NCI-H2107 (cell line): ENCODE measurements at regions not wholly inside any gene's neighbourhood (a gene's known extent, or its start where the extent isn't known, plus 50 kb on each side); places are given as distances from the start of the nearest gene placed in this dataset.
"Not testable (repeated sequence)": the region's sequence is repeated elsewhere in the genome, so short reads cannot be mapped to it uniquely, and the experiment has no call there.

Experiments used
- DNase-seq: peaks from one replicate; lab custom pipeline; 2025; lab: John Stamatoyannopoulos, UW

DNA sequence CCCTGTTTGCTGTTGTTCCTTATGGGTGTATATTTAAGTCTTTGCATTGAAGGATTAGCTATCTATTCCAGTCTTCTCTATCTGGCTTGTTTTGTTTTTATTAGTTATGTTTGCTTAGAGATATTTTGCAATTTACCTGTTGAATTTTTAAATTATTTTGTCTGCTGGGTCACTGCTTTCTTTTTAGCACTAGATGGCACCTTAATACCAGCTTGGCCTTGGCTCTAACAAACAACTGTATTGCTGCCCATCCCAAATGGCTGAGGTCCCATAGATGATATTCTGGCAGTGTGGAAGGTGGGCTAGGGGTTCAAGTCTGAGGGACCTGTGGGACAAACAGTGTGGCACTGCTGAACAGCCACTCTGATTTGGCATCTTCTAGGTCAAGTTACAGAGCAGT, 144.0 kb upstream of the FBXO33 start:
- DNase-seq = no peak

DNA sequence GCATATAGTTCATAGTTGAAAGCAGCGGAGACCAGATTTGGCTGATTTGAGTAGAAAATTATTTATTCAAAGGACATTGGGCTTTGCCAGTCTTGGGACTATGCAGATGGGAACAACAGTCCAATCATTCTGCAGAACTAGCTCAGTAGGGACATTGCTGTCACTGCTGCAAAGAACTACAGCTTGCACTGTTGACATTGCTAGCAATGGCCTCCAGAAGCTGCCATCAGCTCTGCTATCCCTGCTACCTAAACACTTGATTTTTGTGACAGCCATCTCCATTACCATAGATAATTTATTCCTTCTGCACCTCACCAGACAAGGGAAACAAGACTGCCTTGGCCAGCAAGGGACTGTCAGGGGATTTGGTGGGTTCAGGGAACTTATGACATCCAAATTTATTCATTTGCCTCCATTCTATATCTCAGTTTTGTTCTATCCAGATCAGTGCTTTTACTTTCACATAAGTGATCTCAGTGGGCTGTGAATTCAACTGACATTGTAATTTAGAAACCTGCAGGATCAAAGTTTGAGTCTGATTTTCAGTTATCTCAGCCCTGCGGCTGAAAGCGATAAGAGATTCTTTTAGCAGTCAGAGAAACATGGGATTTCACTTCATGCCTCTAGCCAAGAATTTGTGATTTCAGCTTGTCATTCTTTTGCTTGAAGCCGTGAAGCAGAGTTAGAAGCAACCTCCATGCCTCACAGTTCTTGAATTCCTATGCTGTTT, 136.7 kb upstream of the FBXO33 start:
- DNase-seq = no peak

DNA sequence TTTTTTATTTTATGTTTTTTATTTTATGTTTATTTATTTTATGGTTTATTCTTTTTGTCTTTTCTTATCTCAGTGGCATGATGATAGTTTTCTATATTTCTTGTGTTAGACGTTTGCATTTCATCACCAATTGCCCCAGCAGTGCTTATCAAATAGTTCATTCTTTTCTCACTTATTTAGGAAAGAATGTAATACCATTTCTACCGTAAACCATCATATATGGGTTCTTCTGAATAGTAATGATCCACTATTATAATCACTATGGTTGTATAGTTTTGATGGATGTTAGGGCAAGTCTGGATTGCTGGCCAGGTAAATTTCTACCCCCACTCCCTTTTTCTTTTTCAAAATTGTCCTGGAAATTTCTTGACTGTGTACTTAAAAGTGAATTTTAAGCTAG, 134.6 kb upstream of the FBXO33 start:
- no peak for DNase-seq

DNA sequence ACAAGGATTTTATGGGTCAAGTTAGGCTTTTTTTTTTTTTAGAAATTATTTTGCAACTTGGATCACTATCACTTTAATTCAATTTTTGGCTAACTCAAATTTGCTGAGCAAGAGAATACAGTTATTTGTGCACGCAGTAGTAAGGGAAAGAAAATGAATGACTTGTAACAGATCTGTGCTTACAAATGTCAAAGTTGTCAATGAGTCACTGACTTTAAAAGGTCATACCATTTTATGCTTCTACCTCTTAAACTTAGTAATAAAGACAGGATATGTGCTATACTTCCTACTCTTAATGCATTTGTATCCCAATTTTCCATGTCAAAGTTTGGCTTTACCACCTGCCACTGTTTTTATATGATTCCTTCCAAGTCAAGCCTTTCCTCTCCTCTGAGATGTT, 131.1 kb upstream of the FBXO33 start:
- no peak for DNase-seq

DNA sequence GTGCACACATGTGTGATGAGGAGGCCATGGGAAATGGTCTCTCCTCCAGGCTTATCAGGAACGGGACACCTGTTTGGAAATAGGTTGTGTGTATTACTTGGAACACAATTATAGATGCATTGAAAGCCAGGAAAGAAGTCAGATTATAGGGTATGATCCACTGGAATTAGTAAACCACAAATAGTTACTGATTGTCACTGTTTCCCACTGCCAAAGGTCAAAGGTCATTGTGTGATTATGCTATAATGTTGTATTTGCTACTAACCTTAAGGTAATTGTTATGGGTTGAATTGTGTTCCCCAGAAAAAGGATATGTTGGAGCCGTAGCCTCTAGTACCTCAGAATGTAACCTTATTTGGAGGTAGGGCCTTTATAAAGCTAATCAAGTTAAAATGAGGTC, 129.9 kb upstream of the FBXO33 start:
- DNase-seq = no peak

GRCh38 chr14:39558525-39558924, 126.3 kb upstream of the FBXO33 start:
- DNase-seq = no peak

GRCh38 chr14:39555749-39556148, 123.5 kb upstream of the FBXO33 start:
- no peak for DNase-seq

DNA sequence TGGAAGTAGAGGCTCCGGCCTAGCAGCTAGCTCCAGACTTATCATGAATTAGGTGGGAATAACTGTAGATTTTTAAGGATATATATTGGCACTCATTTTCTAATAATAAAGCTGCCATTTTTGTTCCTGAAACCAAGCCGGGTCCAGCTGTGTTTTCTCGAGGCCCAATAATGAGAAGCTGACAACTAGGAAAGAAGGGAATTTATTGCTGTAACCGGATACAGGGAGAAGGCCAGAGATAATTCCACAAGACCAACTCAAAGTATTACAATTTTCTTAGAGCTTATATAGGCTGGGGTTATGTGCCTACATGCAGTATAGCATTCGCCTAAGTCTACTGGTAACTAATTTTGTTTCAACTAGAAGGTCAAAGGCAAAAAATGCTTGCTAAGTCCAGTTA, 122.3 kb upstream of the FBXO33 start:
- no peak for DNase-seq

GRCh38 chr14:39548358-39548757, 116.1 kb upstream of the FBXO33 start:
- no peak for DNase-seq

DNA sequence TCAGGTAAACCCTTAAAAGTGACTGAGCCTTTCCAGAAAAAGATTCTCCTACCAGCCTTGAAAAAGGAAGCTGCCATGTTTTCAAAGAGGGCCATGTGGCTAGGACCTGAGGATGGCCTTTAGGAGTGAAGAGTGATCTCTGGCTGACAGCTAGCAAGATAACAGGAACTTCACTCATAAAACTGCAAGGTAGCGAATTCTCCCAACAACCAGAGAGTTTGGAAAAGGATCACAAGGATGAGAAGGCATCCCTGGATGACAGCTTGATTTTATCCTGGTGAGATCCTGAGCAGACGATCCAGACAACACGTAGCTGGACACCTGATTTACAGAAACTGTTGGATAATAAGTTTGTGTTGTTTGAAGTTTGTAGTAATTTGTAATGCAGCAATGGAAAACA, 115.6 kb upstream of the FBXO33 start:
- DNase-seq = no peak

- DNase-seq = no peak
Measured at GRCh38 chr14:39505812-39506211, 73.6 kb upstream of the FBXO33 start.

DNA sequence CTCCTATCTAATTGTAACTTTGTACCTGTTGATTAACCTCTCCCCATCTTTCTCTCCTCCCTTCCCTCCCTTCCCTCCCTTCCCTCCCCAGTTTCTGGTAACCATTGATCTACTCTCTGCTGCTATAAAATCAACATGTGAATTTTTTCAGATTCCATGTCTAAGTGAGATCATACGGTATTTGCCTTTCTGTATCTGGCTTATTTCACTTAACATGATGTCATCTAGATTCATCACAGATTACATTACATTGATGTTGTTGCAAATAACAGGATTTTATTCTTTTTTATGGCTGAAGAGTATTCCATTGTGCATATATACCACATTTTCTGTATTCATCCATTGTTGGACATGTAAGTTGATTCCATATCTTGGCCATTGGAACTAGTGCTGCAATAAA, 68.0 kb upstream of the FBXO33 start:
- DNase-seq = no peak

- DNase-seq = no peak
Measured at GRCh38 chr14:39499514-39499913, 67.3 kb upstream of the FBXO33 start.

DNA sequence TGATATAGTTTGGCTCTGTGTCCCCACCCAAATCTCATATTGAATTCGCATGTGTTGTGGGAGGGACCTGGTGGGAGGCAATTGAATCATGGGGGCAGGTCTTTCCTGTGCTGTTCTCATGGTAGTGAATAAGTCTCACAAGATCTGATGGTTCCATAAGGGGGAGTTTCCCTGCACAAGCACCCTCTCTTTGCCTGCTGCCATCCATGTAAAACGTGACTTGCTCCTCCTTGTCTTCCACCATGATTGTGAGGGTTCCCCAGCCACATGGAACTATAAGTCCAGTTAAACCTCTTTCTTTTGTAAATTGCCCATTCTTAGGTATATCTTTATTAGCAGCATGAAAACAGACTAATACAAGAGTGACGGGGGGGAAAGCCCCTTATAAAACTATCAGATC, 65.4 kb upstream of the FBXO33 start:
- not testable (repeated sequence) for DNase-seq

GRCh38 chr14:39492267-39492666, 60.0 kb upstream of the FBXO33 start:
- no peak for DNase-seq

- peak; percentile 62 for DNase-seq
Measured at GRCh38 chr14:39491134-39491571, 58.9 kb upstream of the FBXO33 start.

GRCh38 chr14:39488600-39488999, 56.4 kb upstream of the FBXO33 start:
- no peak for DNase-seq

GRCh38 chr14:39483682-39484081, 51.4 kb upstream of the FBXO33 start:
- DNase-seq = no peak
